OCI-LY1 (cell line): ENCODE measurements at regions not wholly inside any gene's neighbourhood (a gene's known extent, or its start where the extent isn't known, plus 50 kb on each side); places are given as distances from the start of the nearest gene placed in this dataset.

Experiments
- H2AFZ ChIP-seq: fragments of 200-600 bp; sonication (generic), shearing (Covaris generic); 2 replicates; pipeline ENCODE4 v1.6.0; 2014; ENCODE audit warnings: antibody characterized with exemption, mild to moderate bottlenecking, low read length
- H3F3A ChIP-seq: fragments of 200-600 bp; sonication (generic), shearing (Covaris generic); 2 replicates; pipeline ENCODE4 v1.6.0; 2014; ENCODE audit warnings: mild to moderate bottlenecking, antibody characterized with exemption, low read length, moderate library complexity; ENCODE audit not compliant: insufficient read depth
- H3K27ac ChIP-seq: fragments of 200-600 bp; sonication (generic); 2 replicates; pipeline ENCODE4 v1.5.1; 2014; ENCODE audit warnings: low read length, mixed run types, mild to moderate bottlenecking, low read depth; ENCODE audit not compliant: poor library complexity, severe bottlenecking
- H3K27me3 ChIP-seq: fragments of 200-600 bp; sonication (generic); 2 replicates; pipeline ENCODE4 v1.6.0; 2014; ENCODE audit warnings: antibody characterized with exemption, mild to moderate bottlenecking, low read length, moderate library complexity; ENCODE audit not compliant: insufficient read depth
- H3K36me3 ChIP-seq: fragments of 200-600 bp; sonication (generic); 2 replicates; pipeline ENCODE4 v1.6.1; 2014; ENCODE audit warnings: mild to moderate bottlenecking, antibody characterized with exemption, low read length, moderate library complexity, mixed read lengths; ENCODE audit not compliant: insufficient read depth
- H3K4me1 ChIP-seq: fragments of 200-600 bp; sonication (generic); 2 replicates; pipeline ENCODE4 v1.5.1; 2014; ENCODE audit warnings: mild to moderate bottlenecking, low read length, moderate library complexity; ENCODE audit not compliant: insufficient read depth, severe bottlenecking
- H3K4me2 ChIP-seq: fragments of 200-600 bp; sonication (generic), shearing (Covaris generic); 2 replicates; pipeline ENCODE4 v1.6.1; 2014; ENCODE audit warnings: low read length
- H3K4me3 ChIP-seq: fragments of 200-600 bp; sonication (generic); 2 replicates; pipeline ENCODE4 v1.5.1; 2014; ENCODE audit warnings: low read length, low read depth, mild to moderate bottlenecking, mixed read lengths; ENCODE audit not compliant: poor library complexity, severe bottlenecking
- H3K79me2 ChIP-seq: fragments of 200-600 bp; shearing (Covaris generic); 2 replicates; pipeline ENCODE4 v1.6.1; 2016; ENCODE audit warnings: mixed run types, low read length, mixed read lengths; ENCODE audit not compliant: insufficient read depth
- H3K9ac ChIP-seq: fragments of 200-600 bp; sonication (generic), shearing (Covaris generic); 2 replicates; pipeline ENCODE4 v1.6.1; 2014; ENCODE audit warnings: mild to moderate bottlenecking, low read length, mixed read lengths
- H3K9me2 ChIP-seq: fragments of 200-600 bp; sonication (generic), shearing (Covaris generic); 2 replicates; pipeline ENCODE4 v1.6.1; 2014; ENCODE audit warnings: low read depth, mild to moderate bottlenecking, low read length, mixed read lengths
- H3K9me3 ChIP-seq: fragments of 200-600 bp; shearing (Covaris generic); 2 replicates; pipeline ENCODE4 v1.6.1; 2014; ENCODE audit warnings: low read length, mixed read lengths
- H4K20me1 ChIP-seq: fragments of 200-600 bp; sonication (generic), shearing (Covaris generic); 2 replicates; pipeline ENCODE4 v1.6.0; 2016; ENCODE audit warnings: mild to moderate bottlenecking, low read length; ENCODE audit not compliant: insufficient read depth
- EZH2 ChIP-seq: fragments of 200-600 bp; sonication (generic), shearing (Covaris generic); IDR thresholded peaks from 2 replicates; pipeline ENCODE4 v1.8.0; 2017; ENCODE audit warnings: borderline replicate concordance, mixed run types, mild to moderate bottlenecking, antibody characterized with exemption, low read length, moderate library complexity, mixed read lengths
- TF ChIP-seq, protein P1 (sequence below): fragments of 200-600 bp; sonication (generic), shearing (Covaris generic); IDR thresholded peaks from 2 replicates; pipeline ENCODE4 v1.5.1; 2017; ENCODE audit warnings: mild to moderate bottlenecking, antibody characterized with exemption, low read length, moderate library complexity, mixed read lengths

DNA sequence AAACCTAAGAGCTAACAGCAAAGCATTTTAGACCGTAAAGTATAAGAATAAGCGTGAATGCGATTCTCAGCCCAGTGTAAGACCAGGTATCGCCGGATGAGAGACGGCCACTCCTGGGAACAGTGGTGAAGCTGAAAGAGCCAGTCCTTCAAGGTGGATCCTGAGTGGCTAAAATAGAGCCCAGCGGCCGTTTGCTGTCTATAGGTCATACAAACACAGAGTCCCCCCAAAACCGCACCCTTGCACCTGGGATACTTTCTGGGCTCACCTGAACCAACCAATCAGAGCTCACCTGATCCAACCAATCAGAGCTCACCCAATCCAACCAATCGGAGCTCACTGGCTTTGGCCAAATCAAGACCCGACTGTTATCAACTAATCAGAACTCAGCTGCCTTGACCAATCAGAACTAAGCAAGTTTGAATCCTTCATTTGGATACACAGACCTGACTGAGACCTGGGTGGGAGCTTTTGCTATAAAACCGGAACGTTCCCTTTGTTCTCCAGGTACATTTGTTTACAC, 248.2 kb downstream of the DLL1 start:
- H3K9me2 ChIP-seq: no peaks in the 10 kb centered on the region
- no peak overlapping the region for H3K27ac ChIP-seq
- H3K27me3 ChIP-seq: 0 out of 2 replicates have a peak, but pooled peaks cover 7% of the 10 kb centered on the region
- no peaks in the 10 kb centered on the region for H3K4me1 ChIP-seq
- H2AFZ ChIP-seq: no peak overlapping the region
- H3F3A ChIP-seq: no peaks in the 10 kb centered on the region
- H3K9ac ChIP-seq: no peak overlapping the region
- TF ChIP-seq EZH2: no peak
- TF ChIP-seq, protein P1, sequence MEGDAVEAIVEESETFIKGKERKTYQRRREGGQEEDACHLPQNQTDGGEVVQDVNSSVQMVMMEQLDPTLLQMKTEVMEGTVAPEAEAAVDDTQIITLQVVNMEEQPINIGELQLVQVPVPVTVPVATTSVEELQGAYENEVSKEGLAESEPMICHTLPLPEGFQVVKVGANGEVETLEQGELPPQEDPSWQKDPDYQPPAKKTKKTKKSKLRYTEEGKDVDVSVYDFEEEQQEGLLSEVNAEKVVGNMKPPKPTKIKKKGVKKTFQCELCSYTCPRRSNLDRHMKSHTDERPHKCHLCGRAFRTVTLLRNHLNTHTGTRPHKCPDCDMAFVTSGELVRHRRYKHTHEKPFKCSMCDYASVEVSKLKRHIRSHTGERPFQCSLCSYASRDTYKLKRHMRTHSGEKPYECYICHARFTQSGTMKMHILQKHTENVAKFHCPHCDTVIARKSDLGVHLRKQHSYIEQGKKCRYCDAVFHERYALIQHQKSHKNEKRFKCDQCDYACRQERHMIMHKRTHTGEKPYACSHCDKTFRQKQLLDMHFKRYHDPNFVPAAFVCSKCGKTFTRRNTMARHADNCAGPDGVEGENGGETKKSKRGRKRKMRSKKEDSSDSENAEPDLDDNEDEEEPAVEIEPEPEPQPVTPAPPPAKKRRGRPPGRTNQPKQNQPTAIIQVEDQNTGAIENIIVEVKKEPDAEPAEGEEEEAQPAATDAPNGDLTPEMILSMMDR: no peak
- no peak overlapping the region for H3K4me2 ChIP-seq
- no peaks in the 10 kb centered on the region for H4K20me1 ChIP-seq
- H3K4me3 ChIP-seq: no peak overlapping the region
- no peaks in the 10 kb centered on the region for H3K9me3 ChIP-seq
- H3K36me3 ChIP-seq: no peaks in the 10 kb centered on the region
- H3K79me2 ChIP-seq: no peaks in the 10 kb centered on the region

DNA sequence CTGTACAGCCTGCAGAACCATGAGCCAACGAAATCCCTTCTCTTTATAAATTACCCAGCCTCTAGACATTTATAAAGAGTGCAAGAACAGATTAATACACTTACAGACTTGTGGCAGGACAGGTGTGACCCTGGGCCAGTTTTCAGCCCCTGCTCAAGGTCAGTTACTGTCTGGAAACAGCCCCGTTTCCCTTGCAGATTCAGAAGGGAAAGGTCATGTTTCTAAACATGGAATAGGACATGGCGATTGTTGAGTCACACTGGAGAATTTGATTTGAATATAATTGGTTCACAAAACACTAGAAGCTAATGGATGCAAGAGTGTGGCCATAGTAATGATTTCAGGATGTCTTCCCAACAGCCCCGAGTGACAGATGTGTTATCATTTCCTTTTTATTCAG, 248.8 kb downstream of the DLL1 start:
- no peaks in the 10 kb centered on the region for H4K20me1 ChIP-seq
- no peaks in the 10 kb centered on the region for H3K9me2 ChIP-seq
- H3K4me2 ChIP-seq: no peak overlapping the region
- H3K9ac ChIP-seq: no peak overlapping the region
- H3F3A ChIP-seq: no peaks in the 10 kb centered on the region
- H3K36me3 ChIP-seq: no peaks in the 10 kb centered on the region
- H3K27me3 ChIP-seq: 0 out of 2 replicates have a peak, but pooled peaks cover 7% of the 10 kb centered on the region
- no peak overlapping the region for H2AFZ ChIP-seq
- H3K9me3 ChIP-seq: no peaks in the 10 kb centered on the region
- TF ChIP-seq EZH2: no peak
- TF ChIP-seq, protein P1: no peak
- no peak overlapping the region for H3K27ac ChIP-seq
- H3K4me1 ChIP-seq: no peaks in the 10 kb centered on the region
- no peaks in the 10 kb centered on the region for H3K79me2 ChIP-seq
- no peak overlapping the region for H3K4me3 ChIP-seq

DNA sequence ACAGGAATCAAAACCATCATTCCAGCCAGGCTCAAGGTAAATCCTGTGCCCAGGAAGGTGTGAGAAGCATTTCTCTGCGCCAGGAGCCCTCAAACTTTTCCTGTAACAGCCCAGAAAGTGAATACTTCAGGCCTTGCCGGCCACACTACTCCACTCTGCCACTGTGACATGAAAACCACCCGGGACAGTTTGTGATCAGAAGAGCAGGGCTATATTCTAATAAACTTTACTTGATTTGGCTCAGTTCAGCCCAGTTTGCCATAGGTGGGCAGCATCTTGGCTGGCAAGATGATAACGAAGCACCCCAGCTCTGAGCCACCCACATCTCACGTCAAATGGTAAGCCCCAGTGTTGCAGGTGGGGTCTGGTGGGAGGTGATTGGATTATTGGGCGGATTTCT, 249.4 kb downstream of the DLL1 start:
- Histone ChIP-seq H3K27me3 (0 out of 2 replicates have a peak, but pooled peaks cover 7% of the 10 kb centered on the region), H3K4me1 (no peaks in the 10 kb centered on the region), H3F3A (no peaks in the 10 kb centered on the region), H3K36me3 (no peaks in the 10 kb centered on the region), H3K27ac (no peak overlapping the region), H2AFZ (no peak overlapping the region), H3K9ac (no peak overlapping the region), H3K9me3 (no peaks in the 10 kb centered on the region), H3K4me2 (no peak overlapping the region), H3K4me3 (no peak overlapping the region), H4K20me1 (no peaks in the 10 kb centered on the region), H3K79me2 (no peaks in the 10 kb centered on the region), H3K9me2 (no peaks in the 10 kb centered on the region)
- no peak for TF ChIP-seq EZH2
- TF ChIP-seq, protein P1: no peak
